GM23338 (cell line): ENCODE measurements at regions not wholly inside any gene's neighbourhood (a gene's known extent, or its start where the extent isn't known, plus 50 kb on each side); places are given as distances from the start of the nearest gene placed in this dataset.

Experiments used
- CTCF ChIP-seq, 2 experiments: fragments of 200-600 bp in 1 of 2; sonication (generic) in 1 of 2; conservative IDR thresholded peaks; 2 replicates each; pipeline versions ENCODE4 v1.5.1 to v1.6.1; 2016 to 2017; ENCODE audit warnings: antibody characterized with exemption in 2 of 2, low read depth in 2 of 2, mild to moderate bottlenecking in 2 of 2, moderate library complexity in 1 of 2
- EZH2 ChIP-seq: fragments of 200-600 bp; sonication (generic); IDR thresholded peaks from one replicate; pipeline ENCODE4 v1.8.0; 2017; ENCODE audit warnings: antibody characterized with exemption, mild to moderate bottlenecking, low read depth; ENCODE audit not compliant: unreplicated experiment
- POLR2AphosphoS5 ChIP-seq: IDR thresholded peaks from 2 replicates; pipeline ENCODE4 v1.6.1; 2016; ENCODE audit warnings: antibody characterized with exemption, low read depth
- REST ChIP-seq: IDR thresholded peaks from one replicate; pipeline ENCODE4 v1.6.1; 2018; ENCODE audit warnings: antibody characterized with exemption; ENCODE audit not compliant: unreplicated experiment

- TF ChIP-seq POLR2AphosphoS5 (no peak), REST (no peak), CTCF (conservative IDR thresholded peaks at IDR 0.05; ENCODE audit: low read depth in 2 of 2) (no peak), EZH2 (no peak)
Observed at GRCh38 chr9:111102793-111103464, 64.7 kb upstream of the LPAR1 start.
